Gastrocnemius medialis (tissue), 4 donors: ENCODE measurements at regions not wholly inside any gene's neighbourhood (a gene's known extent, or its start where the extent isn't known, plus 50 kb on each side); places are given as distances from the start of the nearest gene placed in this dataset.

ENCODE experiments used
- ATAC-seq, 2 donors: fragments of 150-250 bp; one replicate each; pipeline ENCODE4 v1.9.1; 2016
- DNase-seq, 2 donors: peaks; one replicate each; pipeline ENCODE4 v3.0.0-alpha.2; 2019
- H3K27ac ChIP-seq, 4 donors: fragments of 200-600 bp; sonication (generic); 1 replicate in 1 of 4; 2 replicates in 3 of 4; pipeline ENCODE4 v1.5.1; 2016 to 2018; ENCODE audit warnings: mild to moderate bottlenecking in 2 of 4, moderate library complexity in 1 of 4
- H3K27me3 ChIP-seq, 3 donors: fragments of 200-600 bp; sonication (generic) in 2 of 3; 1 replicate in 1 of 3; 2 replicates in 2 of 3; pipeline versions ENCODE4 v1.5.1 to v1.6.0; 2016 to 2019; ENCODE audit warnings: mild to moderate bottlenecking in 1 of 3, moderate library complexity in 1 of 3
- H3K36me3 ChIP-seq, 2 donors: fragments of 200-600 bp; sonication (generic) in 1 of 2; one replicate each; pipeline ENCODE4 v1.5.1; 2017 to 2018
- H3K4me1 ChIP-seq, 2 donors: fragments of 200-600 bp; sonication (generic) in 1 of 2; one replicate each; pipeline ENCODE4 v1.5.1; 2016 to 2017; ENCODE audit warnings: mild to moderate bottlenecking in 2 of 2
- H3K4me3 ChIP-seq, 4 donors: fragments of 200-600 bp; sonication (generic) in 3 of 4; 1 replicate in 1 of 4; 2 replicates in 3 of 4; pipeline ENCODE4 v1.5.1; 2016 to 2019; ENCODE audit warnings: mild to moderate bottlenecking in 2 of 4
- H3K9me3 ChIP-seq, 3 donors: fragments of 200-600 bp; sonication (generic) in 2 of 3; 1 replicate in 1 of 3; 2 replicates in 2 of 3; pipeline ENCODE4 v1.5.1; 2016 to 2019
- POLR2A ChIP-seq, 2 donors: fragments of 450-650 bp; IDR thresholded peaks; one replicate each; pipeline ENCODE4 v1.6.1; 2017; ENCODE audit warnings: antibody characterized with exemption in 2 of 2, mild to moderate bottlenecking in 2 of 2, moderate library complexity in 2 of 2
- in situ Hi-C, 4 donors: fragments of 200-750 bp; cut with MboI; loops; one replicate each; pipeline versions ENCODE4 v1.15.0 to v1.8.0; 2017; ENCODE audit warnings: low sequenced_read_pairs in 4 of 4
- intact Hi-C: fragments of 100-400 bp; cut with DNase I; formaldehyde crosslinking; loops from one replicate; pipeline ENCODE4 v1.15.1; 2023; ENCODE audit warnings: low total_unique reads
- TF ChIP-seq, protein P1 (sequence below), 5 experiments: fragments of 450-650 bp in 3 of 5; fragments of 200-600 bp in 2 of 5; sonication (generic) in 2 of 5; IDR thresholded peaks in 4 of 5; conservative IDR thresholded peaks in 1 of 5; 1 replicate in 4 of 5; 2 replicates in 1 of 5; pipeline ENCODE4 v1.5.1; 2016 to 2019; ENCODE audit warnings: antibody characterized with exemption in 5 of 5, mild to moderate bottlenecking in 3 of 5, moderate library complexity in 3 of 5

DNA sequence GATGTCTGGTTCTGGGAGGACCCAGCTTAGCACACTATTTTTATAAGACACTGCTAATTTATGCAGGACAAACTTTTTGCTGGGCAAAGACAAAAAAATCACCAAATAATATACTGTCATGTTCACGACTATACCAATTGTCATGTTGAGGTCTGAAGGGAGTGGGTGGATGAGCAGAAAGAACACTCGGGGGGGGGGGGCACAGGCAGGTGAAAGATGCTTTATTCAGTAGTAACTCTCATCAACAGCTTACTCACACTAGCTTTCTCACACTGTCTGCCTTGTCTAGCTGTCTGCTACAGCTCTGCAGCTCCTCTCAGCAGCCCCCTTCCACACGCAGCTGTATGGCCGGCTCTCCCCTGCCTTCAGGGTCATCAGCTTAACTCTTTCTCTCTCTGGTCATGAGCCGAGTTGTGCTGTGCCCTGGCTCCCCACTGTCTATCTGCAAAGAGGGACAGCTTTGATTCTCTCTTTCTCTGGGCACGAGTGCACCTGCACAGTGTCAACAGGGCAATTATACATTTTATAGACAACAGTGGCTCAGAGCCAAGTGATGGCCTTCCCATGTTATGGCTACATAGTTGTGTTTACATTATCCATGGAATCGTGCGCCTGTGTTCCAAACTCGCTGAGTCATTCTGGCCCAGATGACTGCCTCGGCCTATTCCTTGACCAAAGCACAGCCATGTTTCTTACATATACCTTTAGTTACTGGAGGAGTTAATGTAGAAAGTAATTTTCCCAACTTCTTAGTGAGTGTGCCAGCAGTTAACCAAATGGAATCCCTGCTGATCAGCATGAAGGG is 187.7 kb upstream of the PRSS16 start:
- Histone ChIP-seq H3K4me1 (no peaks in the 10 kb centered on the region), H3K9me3 (no peaks in the 10 kb centered on the region), H3K4me3 (no peak overlapping the region), H3K27ac (no peak overlapping the region), H3K27me3 (no peaks in the 10 kb centered on the region), H3K36me3 (no peaks in the 10 kb centered on the region)
- no peak for DNase-seq
- TF ChIP-seq, protein P1, sequence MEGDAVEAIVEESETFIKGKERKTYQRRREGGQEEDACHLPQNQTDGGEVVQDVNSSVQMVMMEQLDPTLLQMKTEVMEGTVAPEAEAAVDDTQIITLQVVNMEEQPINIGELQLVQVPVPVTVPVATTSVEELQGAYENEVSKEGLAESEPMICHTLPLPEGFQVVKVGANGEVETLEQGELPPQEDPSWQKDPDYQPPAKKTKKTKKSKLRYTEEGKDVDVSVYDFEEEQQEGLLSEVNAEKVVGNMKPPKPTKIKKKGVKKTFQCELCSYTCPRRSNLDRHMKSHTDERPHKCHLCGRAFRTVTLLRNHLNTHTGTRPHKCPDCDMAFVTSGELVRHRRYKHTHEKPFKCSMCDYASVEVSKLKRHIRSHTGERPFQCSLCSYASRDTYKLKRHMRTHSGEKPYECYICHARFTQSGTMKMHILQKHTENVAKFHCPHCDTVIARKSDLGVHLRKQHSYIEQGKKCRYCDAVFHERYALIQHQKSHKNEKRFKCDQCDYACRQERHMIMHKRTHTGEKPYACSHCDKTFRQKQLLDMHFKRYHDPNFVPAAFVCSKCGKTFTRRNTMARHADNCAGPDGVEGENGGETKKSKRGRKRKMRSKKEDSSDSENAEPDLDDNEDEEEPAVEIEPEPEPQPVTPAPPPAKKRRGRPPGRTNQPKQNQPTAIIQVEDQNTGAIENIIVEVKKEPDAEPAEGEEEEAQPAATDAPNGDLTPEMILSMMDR (IDR thresholded peaks at IDR 0.05 in 4 of 5, conservative IDR thresholded peaks at IDR 0.05 in 1 of 5), result no peak
- TF ChIP-seq POLR2A (IDR thresholded peaks at IDR 0.05), result no peak
- ATAC-seq, result no peak
- intact Hi-C loops, result no loop called here
- in situ Hi-C loops, result no loop called here

DNA sequence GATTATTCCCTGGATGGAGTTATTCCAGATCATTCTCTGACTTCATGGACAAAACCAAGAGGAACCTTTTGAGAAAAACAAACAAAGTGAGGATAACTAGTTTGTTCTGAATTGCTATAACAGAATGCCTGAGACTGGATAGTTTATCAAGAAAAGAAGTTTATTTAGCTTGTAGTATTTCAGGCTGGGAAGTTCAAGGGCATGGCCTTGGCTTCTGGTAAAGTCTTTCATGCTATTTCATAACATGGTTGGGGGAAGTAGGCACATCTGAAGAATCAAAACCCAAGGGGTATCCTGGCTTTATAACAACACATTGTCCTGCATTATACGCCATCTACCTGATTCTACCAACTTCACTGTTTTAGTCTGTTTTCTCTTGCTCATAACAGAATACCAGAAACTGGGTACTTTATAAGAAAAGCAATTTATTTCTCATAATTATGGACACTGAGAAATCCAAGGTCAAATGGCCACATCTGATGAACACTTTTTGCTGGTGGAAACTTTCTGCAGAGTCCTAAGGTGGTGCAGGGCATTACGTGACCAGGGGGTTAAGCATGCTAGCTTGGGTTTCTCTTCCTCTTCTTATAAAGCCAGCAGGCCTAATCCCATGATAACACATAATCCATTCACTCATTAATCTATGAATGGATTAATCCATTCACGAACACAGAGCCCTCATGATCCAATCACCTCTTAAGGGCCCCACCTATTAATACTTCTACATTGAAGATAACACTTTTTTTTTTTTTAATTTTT is 186.1 kb upstream of the PRSS16 start:
- DNase-seq, result no peak
- intact Hi-C loops (no loop called here), in situ Hi-C loops (no loop called here)
- H3K9me3 ChIP-seq, result no peaks in the 10 kb centered on the region
- peaks cover 0 to 2% (median 0%) of the 10 kb centered on the region in 3 donors for H3K27me3 ChIP-seq
- no peak overlapping the region for H3K27ac ChIP-seq
- no peaks in the 10 kb centered on the region for H3K4me1 ChIP-seq
- H3K36me3 ChIP-seq, result no peaks in the 10 kb centered on the region
- TF ChIP-seq, protein P1 (IDR thresholded peaks at IDR 0.05 in 4 of 5, conservative IDR thresholded peaks at IDR 0.05 in 1 of 5), result no peak
- TF ChIP-seq POLR2A (IDR thresholded peaks at IDR 0.05), result no peak
- no peak for ATAC-seq
- H3K4me3 ChIP-seq, result no peak overlapping the region

GRCh38 chr6:27062755-27063154 is 184.7 kb upstream of the PRSS16 start:
- H3K4me3 ChIP-seq, result no peak overlapping the region
- H3K27ac ChIP-seq, result no peak overlapping the region
- intact Hi-C loops (no loop called here), in situ Hi-C loops (no loop called here)
- peaks cover 0 to 2% (median 0%) of the 10 kb centered on the region in 3 donors for H3K27me3 ChIP-seq
- TF ChIP-seq POLR2A (IDR thresholded peaks at IDR 0.05), result no peak
- TF ChIP-seq, protein P1 (IDR thresholded peaks at IDR 0.05 in 4 of 5, conservative IDR thresholded peaks at IDR 0.05 in 1 of 5), result no peak
- ATAC-seq, result no peak
- no peaks in the 10 kb centered on the region for H3K4me1 ChIP-seq
- no peaks in the 10 kb centered on the region for H3K36me3 ChIP-seq
- H3K9me3 ChIP-seq, result no peaks in the 10 kb centered on the region
- DNase-seq, result no peak

DNA sequence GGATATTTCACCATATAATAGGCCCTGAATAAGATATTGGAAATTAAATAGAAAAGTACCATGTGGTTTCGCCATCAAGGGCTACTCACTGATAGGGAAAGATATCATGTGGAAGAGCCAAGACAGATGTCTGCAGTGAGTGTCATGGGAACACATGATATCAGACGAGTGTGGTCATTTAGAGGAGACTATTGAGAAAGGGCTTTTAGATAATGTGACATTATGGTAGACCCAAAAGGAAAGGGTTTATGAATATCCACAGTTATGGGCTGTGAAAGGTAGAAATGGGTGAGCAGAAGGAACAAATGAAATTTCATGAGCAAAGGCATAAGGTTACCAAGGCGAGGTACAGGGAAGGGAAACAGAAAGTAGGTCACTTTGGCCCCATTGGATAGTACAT is 182.3 kb upstream of the PRSS16 start:
- ATAC-seq, result no peak
- DNase-seq, result no peak
- Histone ChIP-seq H3K27me3 (peaks cover 0 to 2% (median 0%) of the 10 kb centered on the region in 3 donors), H3K27ac (no peak overlapping the region), H3K4me3 (no peak overlapping the region), H3K4me1 (no peaks in the 10 kb centered on the region), H3K36me3 (no peaks in the 10 kb centered on the region), H3K9me3 (no peaks in the 10 kb centered on the region)
- in situ Hi-C loops (no loop called here), intact Hi-C loops (no loop called here)
- no peak for TF ChIP-seq POLR2A (IDR thresholded peaks at IDR 0.05)
- TF ChIP-seq, protein P1 (IDR thresholded peaks at IDR 0.05 in 4 of 5, conservative IDR thresholded peaks at IDR 0.05 in 1 of 5), result no peak
